ENCODE measurements at regions not wholly inside any gene's neighbourhood (a gene's known extent, or its start where the extent isn't known, plus 50 kb on each side); places are given as distances from the start of the nearest gene placed in this dataset.

- DNase-seq = no peak
These were observed 426.3 kb upstream of the PKDCC start for GRCh38 chr2:41621563-41621962.

GRCh38 chr2:41622301-41622700 lies 425.5 kb upstream of the PKDCC start:
- DNase-seq = no peak

- no peak for DNase-seq
These were observed 420.9 kb upstream of the PKDCC start for GRCh38 chr2:41626936-41627335.

GRCh38 chr2:41634686-41635085 lies 413.1 kb upstream of the PKDCC start:
- no peak for DNase-seq

GRCh38 chr2:41644936-41645335 lies 402.9 kb upstream of the PKDCC start:
- no peak for DNase-seq

- no peak for DNase-seq
These were observed 400.3 kb upstream of the PKDCC start for GRCh38 chr2:41647468-41648050.

GRCh38 chr2:41657226-41657625 lies 390.6 kb upstream of the PKDCC start:
- DNase-seq = no peak

GRCh38 chr2:41659758-41660157 lies 388.1 kb upstream of the PKDCC start:
- no peak for DNase-seq

GRCh38 chr2:41662461-41662860 lies 385.4 kb upstream of the PKDCC start:
- DNase-seq = no peak

- no peak for DNase-seq
These were observed 384.8 kb upstream of the PKDCC start for GRCh38 chr2:41663056-41663455.

- DNase-seq = no peak
These were observed 379.3 kb upstream of the PKDCC start for GRCh38 chr2:41668529-41668928.

- no peak for DNase-seq
These were observed 369.2 kb upstream of the PKDCC start for GRCh38 chr2:41678639-41679038.

GRCh38 chr2:41686156-41686555 lies 361.7 kb upstream of the PKDCC start:
- DNase-seq = no peak

GRCh38 chr2:41691561-41691960 lies 356.3 kb upstream of the PKDCC start:
- DNase-seq = no peak

GRCh38 chr2:41694536-41695049 lies 353.2 kb upstream of the PKDCC start:
- no peak for DNase-seq

- DNase-seq = no peak
These were observed 352.4 kb upstream of the PKDCC start for GRCh38 chr2:41695198-41696113.

GRCh38 chr2:41697389-41697788 lies 350.4 kb upstream of the PKDCC start:
- DNase-seq = no peak

- DNase-seq = no peak
These were observed 349.0 kb upstream of the PKDCC start for GRCh38 chr2:41698678-41699422.

- no peak for DNase-seq
These were observed 346.6 kb upstream of the PKDCC start for GRCh38 chr2:41701231-41701630.

GRCh38 chr2:41703123-41703522 lies 344.7 kb upstream of the PKDCC start:
- no peak for DNase-seq

- no peak for DNase-seq
These were observed 342.2 kb upstream of the PKDCC start for GRCh38 chr2:41705634-41706033.

GRCh38 chr2:41706286-41706685 lies 341.5 kb upstream of the PKDCC start:
- DNase-seq = no peak

- no peak for DNase-seq
These were observed 339.9 kb upstream of the PKDCC start for GRCh38 chr2:41707790-41708451.

Measured in activated gamma-delta T cell treated with Interleukin-2 at 50 U/mL for 16 hours (primary cell).